GM15510 (cell line): ENCODE measurements at regions not wholly inside any gene's neighbourhood (a gene's known extent, or its start where the extent isn't known, plus 50 kb on each side); places are given as distances from the start of the nearest gene placed in this dataset.

Experiments
- POLR2A ChIP-seq: IDR thresholded peaks from 3 replicates; pipeline ENCODE4 v1.6.1; 2011; ENCODE audit warnings: borderline replicate concordance; ENCODE audit not compliant: insufficient read length; ENCODE audit errors: extremely low read depth

GRCh38 chr3:106029954-106030626 is 161.3 kb upstream of the CBLB start:
- no peak for TF ChIP-seq POLR2A

DNA sequence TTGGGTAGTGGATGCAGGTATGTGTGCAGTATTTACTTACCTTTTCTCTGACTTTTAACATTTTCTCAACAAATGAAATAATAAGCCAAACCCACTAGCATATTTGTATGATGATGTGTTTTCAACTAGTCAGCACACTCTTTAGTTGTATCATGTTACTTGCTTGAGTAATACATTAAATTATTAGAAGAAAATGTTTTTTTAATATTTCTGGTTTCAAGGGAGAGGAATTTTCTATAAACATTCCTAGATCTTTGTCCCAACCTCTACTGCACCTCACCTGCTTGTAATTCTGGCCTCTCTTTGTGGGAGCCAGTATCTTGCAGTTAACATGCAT is 161.8 kb upstream of the CBLB start:
- TF ChIP-seq POLR2A, result no peak

DNA sequence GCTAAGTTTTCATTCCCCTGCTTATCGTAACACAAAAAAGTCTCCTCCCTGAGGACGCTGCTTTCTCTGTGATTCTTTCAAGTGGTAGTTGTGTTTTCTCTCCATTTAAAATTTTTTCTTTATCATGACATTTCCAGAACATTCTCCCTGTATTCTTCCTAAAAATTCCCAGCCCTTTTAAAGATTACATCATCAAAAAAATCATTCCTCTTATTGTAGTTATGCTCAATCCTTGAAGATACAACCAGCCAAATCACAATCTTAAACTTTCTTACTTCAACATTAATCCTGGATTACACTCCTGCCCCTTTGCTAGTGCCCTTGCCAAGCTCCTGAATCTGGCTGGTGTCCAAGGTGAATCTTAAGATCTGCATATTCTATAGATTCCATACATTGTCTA is 163.7 kb upstream of the CBLB start:
- TF ChIP-seq POLR2A, result no peak

DNA sequence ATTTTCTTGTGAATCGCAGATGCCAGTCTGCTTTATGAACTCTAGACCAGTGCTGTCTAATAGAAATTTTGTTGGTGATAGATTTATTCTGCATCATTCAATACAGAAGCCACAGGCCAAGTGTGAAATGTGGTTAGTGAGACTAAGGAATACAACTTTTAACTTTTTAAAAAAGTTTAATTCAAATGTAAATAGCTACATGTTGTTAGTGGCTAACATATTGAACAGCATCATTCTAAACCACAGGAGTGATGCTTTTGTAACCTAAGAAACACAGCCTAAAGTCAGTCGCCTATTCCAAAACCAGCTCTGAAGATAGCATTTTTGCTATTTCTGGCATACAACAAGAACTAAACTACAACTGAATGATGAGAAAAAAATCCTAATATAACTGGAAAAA is 164.8 kb upstream of the CBLB start:
- TF ChIP-seq POLR2A, result no peak

- no peak for TF ChIP-seq POLR2A
Observed at GRCh38 chr3:106034313-106034712, 165.5 kb upstream of the CBLB start.

DNA sequence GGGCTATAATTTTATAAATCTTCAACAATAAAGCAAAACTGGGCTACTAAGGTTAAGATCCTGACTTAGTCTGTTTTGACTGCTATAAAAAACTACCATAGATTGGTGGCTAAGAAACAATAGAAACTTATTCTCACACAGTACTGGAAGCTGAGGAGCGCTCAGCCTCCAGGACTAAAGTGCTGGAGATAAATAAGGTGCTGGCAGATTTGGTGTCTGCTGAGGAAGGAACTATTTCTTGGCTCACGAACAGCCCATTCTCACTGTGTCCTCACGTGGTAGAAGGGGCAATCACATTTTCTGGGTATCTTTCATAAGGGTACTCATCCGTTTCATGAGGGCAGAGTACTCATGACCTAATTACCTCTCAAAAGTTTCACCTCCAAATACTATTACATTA is 166.8 kb upstream of the CBLB start:
- TF ChIP-seq POLR2A, result no peak

DNA sequence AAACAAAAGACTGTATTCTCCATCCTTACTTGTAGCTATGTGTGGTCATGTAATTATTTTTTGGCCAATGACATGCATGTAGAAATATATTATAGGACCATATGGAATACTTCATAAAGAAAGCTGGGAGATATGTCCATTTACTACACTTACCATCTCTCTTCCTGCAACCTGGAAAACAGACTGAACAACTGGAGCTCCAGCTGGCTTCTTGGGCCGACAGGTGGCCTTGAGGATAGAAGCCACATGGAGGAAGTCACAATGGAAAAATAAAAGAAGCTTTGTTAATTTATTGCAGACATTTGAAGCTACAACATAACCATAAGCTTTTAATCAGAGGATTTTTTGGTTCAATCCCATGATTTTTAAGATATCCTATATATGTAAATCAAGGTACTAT is 167.9 kb upstream of the CBLB start:
- TF ChIP-seq POLR2A, result no peak

DNA sequence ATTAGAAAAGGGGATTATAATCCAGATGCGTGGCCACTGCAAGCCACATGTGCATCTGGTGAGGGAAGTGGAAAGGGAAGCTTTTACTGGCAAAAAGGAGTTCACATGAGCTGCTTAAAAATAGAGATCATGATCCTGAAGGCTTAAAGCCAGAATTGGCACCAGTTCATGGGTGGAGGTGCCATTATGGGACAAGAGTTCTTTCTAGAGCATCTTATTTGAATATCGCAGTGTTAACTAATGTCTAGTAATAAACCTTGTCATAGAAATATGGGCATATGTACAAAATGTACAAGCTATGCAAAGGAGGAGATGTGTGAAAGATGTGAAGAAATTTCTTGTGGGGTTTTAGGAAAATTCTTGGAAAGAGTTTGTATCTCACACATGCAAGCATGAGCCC is 178.4 kb upstream of the CBLB start:
- no peak for TF ChIP-seq POLR2A

DNA sequence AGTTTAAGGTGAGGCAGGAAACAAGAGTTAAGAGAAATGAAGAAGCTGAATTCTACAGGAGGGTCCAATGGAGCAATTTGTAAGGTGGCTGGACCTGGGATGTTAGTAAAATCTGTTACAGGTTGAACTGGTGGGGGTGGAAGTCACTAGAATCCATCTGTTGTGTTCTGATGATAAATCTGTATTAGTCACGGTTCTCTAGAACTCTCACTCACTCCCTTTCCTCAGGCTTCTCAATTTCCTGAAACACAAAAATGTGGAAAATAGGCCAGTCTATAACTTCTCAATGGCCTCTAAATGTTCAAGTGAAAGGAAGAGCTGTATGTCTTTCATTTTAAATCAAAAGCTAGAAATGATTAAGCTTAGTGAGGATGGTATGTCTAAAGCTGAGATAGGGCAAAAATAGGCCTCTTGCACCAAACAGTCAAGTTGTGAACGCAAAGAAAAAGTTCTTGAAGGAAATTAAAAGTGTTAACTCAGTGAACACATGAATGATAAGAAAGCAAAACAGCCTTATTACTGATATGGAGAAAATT is 180.2 kb upstream of the CBLB start:
- TF ChIP-seq POLR2A, result no peak

- no peak for TF ChIP-seq POLR2A
Observed at GRCh38 chr3:106049821-106050220, 181.0 kb upstream of the CBLB start.

- TF ChIP-seq POLR2A, result no peak
Observed at GRCh38 chr3:106056931-106057330, 188.1 kb upstream of the CBLB start.

DNA sequence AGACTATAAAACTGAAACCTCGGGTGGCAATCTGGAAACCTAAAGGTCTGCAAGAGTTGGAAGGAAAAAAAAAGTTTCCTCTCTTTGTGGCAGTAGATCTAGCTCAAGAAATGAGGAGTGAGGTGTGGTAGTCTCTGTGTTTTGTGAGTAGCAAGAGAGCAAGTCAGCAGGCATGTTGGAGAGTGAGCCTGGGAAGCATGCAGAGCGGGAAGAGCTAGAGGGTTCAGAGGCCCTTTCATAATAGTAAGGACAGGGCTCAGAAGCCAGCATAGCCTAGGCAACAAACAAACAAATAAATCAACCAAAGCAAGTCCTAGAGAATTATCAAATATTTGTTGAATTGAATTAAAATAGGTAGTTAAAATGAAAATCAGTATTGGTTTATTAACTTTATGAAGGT is 189.7 kb upstream of the CBLB start:
- no peak for TF ChIP-seq POLR2A

DNA sequence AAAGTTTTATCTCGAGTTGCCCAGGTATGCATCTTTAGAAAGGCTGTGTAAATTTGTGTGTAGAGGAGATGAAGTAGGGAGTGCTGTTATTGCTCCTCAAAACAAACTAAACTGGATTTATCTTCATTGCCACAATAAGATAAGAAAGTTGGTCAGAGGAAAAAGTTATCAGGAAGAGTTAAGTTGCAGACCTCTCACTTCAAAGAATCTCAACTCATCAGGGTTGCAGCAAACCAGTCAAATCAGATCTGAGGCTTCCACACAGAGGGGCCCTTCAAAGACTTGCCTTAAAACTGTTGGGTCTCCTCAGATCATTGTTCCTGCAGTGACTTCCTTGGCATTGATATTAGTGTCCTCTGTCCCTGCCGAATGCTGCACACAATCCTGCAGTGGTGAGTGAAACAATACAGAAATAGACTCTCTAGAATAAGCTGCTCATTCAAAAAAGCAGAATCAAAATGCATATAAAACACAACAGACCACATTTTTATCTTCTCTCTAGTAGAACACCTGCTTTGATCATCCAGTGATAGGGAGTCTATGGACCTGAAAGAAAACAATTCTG is 191.2 kb upstream of the CBLB start:
- TF ChIP-seq POLR2A, result no peak

GRCh38 chr3:106063909-106064308 is 195.1 kb upstream of the CBLB start:
- TF ChIP-seq POLR2A, result no peak

DNA sequence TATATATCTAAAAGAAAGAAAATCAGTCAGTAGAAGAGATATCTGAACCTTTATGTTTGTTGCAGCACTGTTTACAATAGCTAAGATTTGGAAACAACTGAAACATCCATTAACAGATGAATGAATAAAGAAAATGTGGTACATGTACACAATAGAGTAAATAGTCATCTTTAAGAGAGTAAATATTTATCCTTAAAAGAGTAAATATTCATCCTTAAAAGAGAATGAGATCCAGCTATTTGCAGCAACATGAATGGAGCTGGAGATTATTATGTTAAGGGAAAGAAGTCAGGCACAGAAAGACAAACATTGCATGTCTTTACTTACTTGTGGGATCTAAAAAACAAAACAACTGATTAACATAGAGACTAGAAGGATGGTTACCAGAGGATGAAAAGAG is 197.0 kb upstream of the CBLB start:
- no peak for TF ChIP-seq POLR2A

- no peak for TF ChIP-seq POLR2A
Observed at GRCh38 chr3:106067711-106068110, 198.9 kb upstream of the CBLB start.
